Nephron progenitor cell (in vitro differentiated cells): ENCODE measurements at regions not wholly inside any gene's neighbourhood (a gene's known extent, or its start where the extent isn't known, plus 50 kb on each side); places are given as distances from the start of the nearest gene placed in this dataset.
"Not testable (repeated sequence)": the region's sequence is repeated elsewhere in the genome, so short reads cannot be mapped to it uniquely, and the experiment has no call there.

ENCODE experiments used
- DNase-seq: peaks from one replicate; pipeline ENCODE4 v3.0.0; 2021
- H3K27ac Mint-ChIP-seq: 2 replicates; pipeline ENCODE4 v1.8.0; 2021; ENCODE audit warnings: mild to moderate bottlenecking, moderate library complexity, mixed read lengths
- H3K27me3 Mint-ChIP-seq: 2 replicates; pipeline ENCODE4 v1.8.0; 2021; ENCODE audit warnings: mild to moderate bottlenecking, low read depth, mixed read lengths; ENCODE audit not compliant: poor library complexity
- H3K36me3 Mint-ChIP-seq: 2 replicates; pipeline ENCODE4 v1.8.0; 2021; ENCODE audit warnings: low read depth, mixed read lengths
- H3K4me1 Mint-ChIP-seq: 2 replicates; pipeline ENCODE4 v1.8.0; 2021; ENCODE audit warnings: mixed read lengths
- H3K4me3 Mint-ChIP-seq: 2 replicates; pipeline ENCODE4 v1.8.0; 2021; ENCODE audit warnings: mild to moderate bottlenecking, moderate library complexity, mixed read lengths
- H3K9me3 Mint-ChIP-seq: 2 replicates; pipeline ENCODE4 v1.8.0; 2021; ENCODE audit warnings: mild to moderate bottlenecking, moderate library complexity, mixed read lengths
- TF ChIP-seq, protein P1 (sequence below): fragments of 200-600 bp; sonication (generic); IDR thresholded peaks from 2 replicates; pipeline ENCODE4 v1.5.0; 2021; ENCODE audit warnings: antibody characterized with exemption

GRCh38 chr1:181898773-181899172 is 162.7 kb downstream of the ZNF648 start:
- TF ChIP-seq, protein P1, sequence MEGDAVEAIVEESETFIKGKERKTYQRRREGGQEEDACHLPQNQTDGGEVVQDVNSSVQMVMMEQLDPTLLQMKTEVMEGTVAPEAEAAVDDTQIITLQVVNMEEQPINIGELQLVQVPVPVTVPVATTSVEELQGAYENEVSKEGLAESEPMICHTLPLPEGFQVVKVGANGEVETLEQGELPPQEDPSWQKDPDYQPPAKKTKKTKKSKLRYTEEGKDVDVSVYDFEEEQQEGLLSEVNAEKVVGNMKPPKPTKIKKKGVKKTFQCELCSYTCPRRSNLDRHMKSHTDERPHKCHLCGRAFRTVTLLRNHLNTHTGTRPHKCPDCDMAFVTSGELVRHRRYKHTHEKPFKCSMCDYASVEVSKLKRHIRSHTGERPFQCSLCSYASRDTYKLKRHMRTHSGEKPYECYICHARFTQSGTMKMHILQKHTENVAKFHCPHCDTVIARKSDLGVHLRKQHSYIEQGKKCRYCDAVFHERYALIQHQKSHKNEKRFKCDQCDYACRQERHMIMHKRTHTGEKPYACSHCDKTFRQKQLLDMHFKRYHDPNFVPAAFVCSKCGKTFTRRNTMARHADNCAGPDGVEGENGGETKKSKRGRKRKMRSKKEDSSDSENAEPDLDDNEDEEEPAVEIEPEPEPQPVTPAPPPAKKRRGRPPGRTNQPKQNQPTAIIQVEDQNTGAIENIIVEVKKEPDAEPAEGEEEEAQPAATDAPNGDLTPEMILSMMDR = no peak
- H3K27ac Mint-ChIP-seq = no peak overlapping the region
- no peak overlapping the region for H3K4me3 Mint-ChIP-seq
- no peaks in the 10 kb centered on the region for H3K9me3 Mint-ChIP-seq
- H3K4me1 Mint-ChIP-seq = no peaks in the 10 kb centered on the region
- H3K27me3 Mint-ChIP-seq = peaks cover 17% of the 10 kb centered on the region
- no peak for DNase-seq
- no peaks in the 10 kb centered on the region for H3K36me3 Mint-ChIP-seq

DNA sequence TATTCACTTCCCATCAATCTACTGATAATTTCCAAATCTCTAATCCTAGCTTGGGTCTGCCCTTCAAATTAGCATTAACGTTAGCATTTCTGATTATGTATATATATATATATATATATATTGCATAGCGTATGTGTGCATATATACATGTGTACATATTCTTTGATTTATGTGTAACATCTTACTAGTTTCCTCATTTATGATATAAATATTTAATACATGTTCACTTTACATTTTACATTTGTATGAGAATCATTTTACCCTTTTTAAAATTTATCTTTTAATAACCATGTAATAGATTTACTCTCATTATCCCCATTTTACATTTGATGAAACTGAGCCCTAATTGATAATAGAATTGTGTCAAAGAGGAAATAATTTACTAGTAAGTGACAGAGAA is 164.7 kb downstream of the ZNF648 start:
- no peak overlapping the region for H3K27ac Mint-ChIP-seq
- peaks cover 16% of the 10 kb centered on the region for H3K27me3 Mint-ChIP-seq
- no peak for DNase-seq
- no peak overlapping the region for H3K4me3 Mint-ChIP-seq
- H3K36me3 Mint-ChIP-seq = no peaks in the 10 kb centered on the region
- peaks cover 5% of the 10 kb centered on the region for H3K9me3 Mint-ChIP-seq
- TF ChIP-seq, protein P1 = no peak
- no peaks in the 10 kb centered on the region for H3K4me1 Mint-ChIP-seq

GRCh38 chr1:181894439-181894859 is 167.1 kb downstream of the ZNF648 start:
- no peak for DNase-seq
- H3K4me1 Mint-ChIP-seq = no peaks in the 10 kb centered on the region
- peaks cover 5% of the 10 kb centered on the region for H3K9me3 Mint-ChIP-seq
- no peaks in the 10 kb centered on the region for H3K36me3 Mint-ChIP-seq
- peaks cover 16% of the 10 kb centered on the region for H3K27me3 Mint-ChIP-seq
- TF ChIP-seq, protein P1 = no peak
- H3K4me3 Mint-ChIP-seq = no peak overlapping the region
- H3K27ac Mint-ChIP-seq = no peak overlapping the region

DNA sequence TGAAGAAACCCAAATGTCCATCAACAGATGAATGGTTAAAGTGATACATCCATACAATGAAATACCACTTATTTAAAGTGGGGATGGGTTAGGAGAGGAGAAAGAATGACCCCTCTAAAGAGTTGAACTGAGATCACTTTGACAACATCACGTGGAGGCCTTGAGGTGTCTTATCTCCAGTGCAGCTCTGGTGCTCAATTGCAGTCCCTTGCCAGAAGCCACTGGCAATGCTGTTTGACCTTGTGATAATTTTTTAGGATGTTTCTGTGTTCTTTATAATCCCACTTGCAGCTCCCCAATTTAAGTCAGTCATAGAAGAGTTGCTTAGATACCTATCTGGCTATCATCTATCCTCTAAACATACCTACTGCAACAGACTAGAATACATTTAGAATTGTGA is 167.6 kb downstream of the ZNF648 start:
- H3K36me3 Mint-ChIP-seq = no peaks in the 10 kb centered on the region
- TF ChIP-seq, protein P1 = no peak
- H3K9me3 Mint-ChIP-seq = peaks cover 5% of the 10 kb centered on the region
- peaks cover 14% of the 10 kb centered on the region for H3K27me3 Mint-ChIP-seq
- no peak for DNase-seq
- H3K27ac Mint-ChIP-seq = no peak overlapping the region
- no peaks in the 10 kb centered on the region for H3K4me1 Mint-ChIP-seq
- no peak overlapping the region for H3K4me3 Mint-ChIP-seq

DNA sequence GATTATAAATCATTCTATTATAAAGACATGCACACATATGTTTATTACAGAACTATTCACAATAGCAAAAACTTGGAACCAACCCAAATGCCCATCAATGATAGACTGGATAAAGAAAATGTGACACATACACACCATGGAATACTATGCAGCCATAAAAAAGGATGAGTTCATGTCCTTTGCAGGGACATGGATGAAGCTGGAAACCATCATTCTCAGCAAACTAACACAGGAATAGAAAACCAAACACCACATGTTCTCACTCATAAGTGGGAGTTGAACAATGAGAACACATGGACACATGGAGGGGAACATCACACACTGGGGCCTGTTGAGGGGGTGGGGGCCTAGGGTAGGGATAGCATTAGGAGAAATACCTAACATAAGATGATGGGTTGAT is 168.4 kb downstream of the ZNF648 start:
- not testable (repeated sequence) for H3K27ac Mint-ChIP-seq, H3K9me3 Mint-ChIP-seq, H3K4me1 Mint-ChIP-seq, DNase-seq, H3K36me3 Mint-ChIP-seq, H3K27me3 Mint-ChIP-seq, H3K4me3 Mint-ChIP-seq

DNA sequence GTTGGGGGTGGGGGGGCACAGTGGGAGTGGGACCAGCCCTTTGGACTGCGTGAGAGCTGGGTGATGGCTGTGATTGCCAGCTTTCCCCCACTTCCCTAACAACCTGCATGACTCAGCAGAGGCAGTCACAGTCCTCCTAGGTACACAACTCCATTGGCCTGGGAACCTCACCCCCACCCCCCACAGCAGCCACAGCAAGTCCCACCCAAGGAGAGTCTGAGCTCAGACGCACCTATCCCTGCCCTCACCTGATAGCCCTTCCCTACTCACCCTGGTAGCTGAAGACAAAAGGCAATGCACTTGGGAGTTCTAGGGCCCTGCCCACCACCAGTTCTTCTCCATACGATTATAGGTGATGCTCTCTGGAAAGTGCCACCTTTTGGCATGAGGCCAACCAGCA is 188.9 kb downstream of the ZNF648 start:
- H3K4me1 Mint-ChIP-seq = no peaks in the 10 kb centered on the region
- H3K4me3 Mint-ChIP-seq = no peak overlapping the region
- H3K27me3 Mint-ChIP-seq = peaks cover 11% of the 10 kb centered on the region
- peaks cover 51% of the 10 kb centered on the region for H3K9me3 Mint-ChIP-seq
- H3K36me3 Mint-ChIP-seq = no peaks in the 10 kb centered on the region
- DNase-seq = no peak
- TF ChIP-seq, protein P1 = no peak
- no peak overlapping the region for H3K27ac Mint-ChIP-seq
